ENCODE measurements at regions not wholly inside any gene's neighbourhood (a gene's known extent, or its start where the extent isn't known, plus 50 kb on each side); places are given as distances from the start of the nearest gene placed in this dataset.
"Not testable (repeated sequence)": the region's sequence is repeated elsewhere in the genome, so short reads cannot be mapped to it uniquely, and the experiment has no call there.

DNA sequence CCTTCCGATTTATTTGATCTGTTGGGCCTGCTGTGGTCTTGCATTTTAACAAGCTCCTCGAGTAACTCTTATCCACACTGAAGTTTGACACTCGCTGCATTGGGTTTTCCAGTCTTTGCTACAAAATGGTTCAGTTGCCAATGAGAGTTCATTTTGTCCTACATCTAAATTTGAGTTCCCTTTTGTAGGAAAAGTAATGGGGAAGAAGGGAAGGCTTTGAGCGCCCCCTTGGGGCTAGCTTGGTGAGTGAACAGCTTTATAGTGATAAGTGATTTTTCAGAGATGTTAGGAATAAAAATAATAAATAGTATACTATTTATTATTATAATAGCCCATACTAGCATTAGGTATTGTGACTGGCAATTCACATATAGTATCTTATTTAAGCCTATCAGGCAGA is 89.9 kb upstream of the GNAQ start:
- peak; percentile 96 for FAIRE-seq

DNA sequence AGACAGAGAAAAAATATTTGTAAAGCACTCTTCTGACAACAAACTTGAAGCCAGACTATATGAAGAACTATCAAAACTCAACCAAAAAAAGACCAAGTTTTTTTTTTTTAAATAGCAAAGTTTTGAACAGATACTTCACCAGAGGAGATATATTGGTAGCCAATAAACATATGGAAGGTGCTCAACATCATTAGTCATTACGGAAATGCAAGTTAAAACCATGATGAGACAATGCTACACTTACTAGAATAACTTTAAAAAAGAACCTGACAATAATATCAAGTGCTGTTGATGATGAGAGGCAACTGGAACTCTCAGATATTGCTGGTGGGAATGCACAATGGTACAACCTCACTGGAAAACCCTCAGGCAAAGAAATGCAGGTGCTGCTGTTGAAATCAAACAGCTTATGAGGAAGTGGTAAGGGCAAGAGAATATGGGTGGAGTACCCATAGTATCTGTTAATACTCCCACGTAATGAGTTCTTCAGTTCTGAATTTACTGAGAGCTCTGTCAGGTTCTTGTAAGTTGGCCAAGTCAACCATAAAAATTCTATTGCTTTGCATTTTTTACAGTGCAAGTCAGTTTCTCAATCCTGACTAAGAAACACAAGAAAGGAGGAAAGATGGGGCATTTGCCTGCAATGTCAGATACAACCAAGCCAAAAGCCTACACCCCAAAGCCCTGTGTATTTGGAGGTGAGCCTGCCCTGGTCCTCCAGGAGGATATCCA is 87.3 kb upstream of the GNAQ start:
- no peak for FAIRE-seq

DNA sequence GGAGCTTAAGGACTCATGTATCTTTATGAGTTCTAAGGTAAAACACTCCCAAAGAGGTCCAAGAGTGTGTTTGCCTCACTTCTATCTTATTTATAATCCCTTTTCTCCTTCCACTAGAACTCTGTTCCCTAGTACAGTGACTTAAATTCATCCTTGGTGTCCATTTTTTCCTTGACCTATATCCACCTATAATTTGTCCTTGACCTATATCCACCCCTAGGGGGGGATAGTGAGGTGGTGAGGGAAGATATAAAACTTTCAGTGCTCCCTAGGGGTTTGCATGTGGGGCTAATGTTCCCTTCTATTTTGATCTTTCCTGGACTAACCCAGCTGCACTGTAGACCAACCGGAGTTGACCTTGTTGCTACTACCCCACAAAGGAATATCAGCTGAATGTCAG is 83.5 kb upstream of the GNAQ start:
- FAIRE-seq = no peak

DNA sequence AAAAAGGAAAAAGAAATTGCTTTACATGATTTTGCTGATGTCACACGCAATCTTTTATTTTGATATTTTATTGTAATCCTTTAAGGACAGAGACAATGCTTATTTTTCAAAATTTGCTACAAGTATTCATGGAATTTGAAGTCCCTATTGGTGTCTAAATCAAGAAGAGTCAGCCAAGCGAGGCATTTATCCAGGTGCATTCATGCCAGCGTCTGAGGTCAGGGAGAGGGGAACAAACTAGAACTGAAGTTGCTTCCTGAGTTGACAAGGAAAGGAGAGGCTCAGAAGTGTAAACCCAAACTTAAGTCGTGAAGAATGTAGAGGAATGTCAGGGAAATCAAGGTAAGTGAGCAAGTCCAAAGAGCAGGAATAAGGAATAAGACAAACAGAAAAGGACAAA is 83.0 kb upstream of the GNAQ start:
- FAIRE-seq = no peak

DNA sequence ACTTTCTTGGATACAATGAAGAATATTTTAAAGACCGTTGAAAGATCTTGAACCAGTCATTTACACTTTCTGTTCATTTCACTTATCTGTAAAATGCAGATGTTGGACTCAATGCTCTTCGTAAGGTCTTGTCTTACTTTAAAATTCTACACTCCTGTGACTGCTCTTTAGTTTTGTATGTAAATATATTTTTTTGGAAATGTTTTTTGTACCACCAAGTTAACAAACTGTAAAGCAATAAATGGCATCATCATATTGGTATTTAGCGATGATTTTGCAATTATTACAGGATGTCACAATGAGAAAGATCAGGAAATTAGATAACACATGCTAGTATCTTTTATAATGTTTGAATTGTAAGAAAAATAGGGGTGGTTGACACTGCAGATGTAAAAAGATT is 80.8 kb upstream of the GNAQ start:
- FAIRE-seq = no peak

DNA sequence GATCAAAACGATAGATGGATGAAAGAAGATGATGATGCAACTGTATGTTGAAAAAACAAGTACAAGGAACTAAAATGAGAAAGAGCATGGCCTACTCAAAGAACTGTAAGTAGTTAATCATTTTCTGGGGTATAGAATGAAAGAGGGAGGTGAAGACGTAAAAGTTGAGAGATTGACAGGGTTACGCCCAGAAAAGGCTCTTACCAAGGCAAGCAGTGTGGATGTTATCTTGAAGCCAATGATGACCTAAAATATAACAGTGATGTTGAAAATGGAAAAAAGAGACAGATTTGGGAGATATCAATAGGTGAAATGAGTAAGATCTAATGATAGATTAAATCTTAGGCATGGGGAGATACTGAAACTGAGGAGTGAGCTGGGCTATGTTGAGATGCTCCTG is 80.4 kb upstream of the GNAQ start:
- no peak for FAIRE-seq

DNA sequence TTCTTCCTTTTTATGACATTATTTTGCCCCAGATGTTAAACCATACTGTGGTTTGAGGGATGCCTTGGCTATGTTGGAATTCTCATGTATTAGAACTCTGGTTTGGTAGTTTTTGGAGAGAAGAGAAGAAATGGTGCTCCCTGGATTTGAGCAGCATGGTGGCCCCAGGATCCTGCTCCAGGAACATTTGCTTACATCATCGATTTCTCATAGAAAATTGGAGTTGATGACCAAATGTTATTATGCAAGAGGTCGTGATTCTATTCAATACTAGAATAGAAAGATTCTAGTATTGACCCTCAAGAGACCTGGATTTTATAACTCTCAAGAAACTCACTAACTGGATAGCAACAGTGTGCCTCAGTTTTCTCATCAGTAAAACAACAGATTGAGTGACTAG is 77.5 kb upstream of the GNAQ start:
- no peak for FAIRE-seq

DNA sequence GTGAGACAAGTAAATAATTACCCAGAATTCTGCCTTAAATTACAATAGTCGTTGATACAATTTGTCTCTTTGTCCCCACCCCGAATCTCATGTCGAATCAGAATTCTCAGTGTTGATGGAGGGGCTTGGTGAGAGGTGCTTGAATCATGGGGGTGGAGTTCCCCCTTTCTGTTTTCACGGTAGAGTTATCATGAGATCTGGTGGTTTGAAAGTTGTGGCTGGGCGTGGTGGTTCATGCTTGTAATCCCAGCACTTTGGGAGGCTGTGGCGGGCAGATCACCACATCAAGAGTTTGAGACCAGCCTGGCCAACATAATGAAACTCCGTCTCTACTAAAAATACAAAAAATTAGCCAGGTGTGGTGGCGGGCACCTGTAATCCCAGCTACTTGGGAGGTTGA is 75.0 kb upstream of the GNAQ start:
- FAIRE-seq = not testable (repeated sequence)

DNA sequence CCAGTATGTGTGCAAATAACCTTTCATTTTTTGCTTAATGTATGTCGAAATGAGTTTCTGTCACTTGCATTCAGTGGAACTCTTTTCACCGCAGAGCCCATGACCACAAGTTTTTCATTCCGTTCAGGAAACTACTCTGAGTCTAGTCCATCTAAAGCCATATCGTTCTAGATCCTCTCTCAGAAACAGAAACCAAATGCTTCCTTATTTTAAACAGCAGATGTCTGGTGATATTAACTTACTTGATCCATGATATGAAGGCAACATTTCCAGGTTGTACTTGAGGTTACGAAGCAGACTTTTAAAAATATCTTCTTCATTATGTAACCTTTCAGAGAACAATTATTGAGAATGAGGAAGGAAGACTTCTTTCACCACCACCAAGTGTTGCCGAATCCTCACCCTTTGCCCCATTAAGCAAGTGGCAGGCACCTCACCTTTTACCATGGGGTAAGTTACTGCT is 72.4 kb upstream of the GNAQ start:
- FAIRE-seq = no peak

DNA sequence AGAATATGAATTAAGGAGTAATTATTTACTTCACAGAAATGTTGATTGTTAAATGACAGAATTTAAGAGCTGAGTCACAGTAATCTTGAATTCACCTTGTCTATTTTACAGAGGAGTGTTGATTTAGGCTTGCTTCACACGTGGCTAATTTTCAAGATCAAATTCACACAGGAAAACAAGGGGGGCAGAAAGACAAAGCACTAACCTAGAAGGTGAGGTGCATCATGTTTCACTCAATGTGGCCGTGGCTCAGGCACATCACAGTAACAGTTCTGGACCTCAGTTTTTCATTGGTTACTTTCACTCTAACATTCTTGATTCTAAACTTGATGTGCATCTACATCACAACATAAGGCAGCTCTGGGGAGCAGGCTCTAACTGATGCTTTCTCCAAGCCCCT is 69.6 kb upstream of the GNAQ start:
- no peak for FAIRE-seq

DNA sequence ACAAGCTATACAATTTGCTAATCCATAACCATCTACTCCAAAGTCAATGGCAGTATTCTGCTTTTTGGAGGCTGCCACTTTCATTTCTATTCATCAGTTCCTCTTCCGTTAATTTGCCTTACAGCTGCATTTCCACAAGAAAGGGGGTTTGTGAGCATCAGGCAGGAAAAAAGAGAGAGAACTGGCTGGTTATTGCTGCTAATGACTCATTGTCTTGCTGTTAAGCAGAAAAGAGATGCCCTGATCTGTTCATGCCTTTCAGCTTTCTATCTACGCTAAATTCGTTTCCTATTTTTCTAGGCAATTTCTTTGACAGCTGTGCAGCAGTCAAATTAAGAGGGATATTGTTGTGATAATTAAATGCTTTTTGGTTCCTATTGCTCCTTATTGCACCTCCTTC is 65.9 kb upstream of the GNAQ start:
- FAIRE-seq = no peak

DNA sequence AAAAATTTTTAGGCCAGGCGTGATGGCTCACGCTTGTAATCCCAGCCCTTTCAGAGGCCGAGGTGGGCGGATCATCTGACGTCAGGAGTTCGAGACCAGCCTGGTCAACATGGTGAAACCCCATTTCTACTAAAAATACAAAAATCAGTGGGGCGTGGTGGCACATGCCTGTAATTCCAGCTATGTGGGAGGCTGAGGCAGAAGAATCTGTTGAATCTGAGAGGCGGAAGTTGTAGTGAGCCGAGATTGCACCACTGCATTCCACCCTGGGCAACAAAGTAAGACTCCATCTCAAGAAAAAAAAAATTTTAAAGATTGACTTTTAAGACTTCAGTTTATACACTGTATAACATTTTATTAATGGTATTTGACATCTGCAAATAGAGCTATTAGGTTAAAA is 60.1 kb upstream of the GNAQ start:
- no peak for FAIRE-seq

DNA sequence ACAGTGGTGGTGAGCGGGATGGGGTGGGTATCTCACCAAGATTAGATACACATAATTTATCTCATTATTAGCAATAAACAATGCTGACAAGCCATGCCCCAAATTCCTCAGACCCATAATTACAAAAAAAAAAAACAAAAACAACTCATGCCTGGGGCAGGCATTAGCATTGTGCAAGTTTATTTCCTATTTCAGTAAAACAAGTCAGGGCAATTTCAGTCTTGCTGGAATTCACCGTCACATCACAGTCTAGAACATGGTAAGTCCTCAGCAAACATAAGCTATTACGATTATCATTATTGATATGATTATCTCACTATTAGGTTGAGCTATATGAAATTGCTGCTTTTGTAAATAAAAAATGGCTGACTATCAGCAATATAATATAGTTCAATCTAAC is 57.5 kb upstream of the GNAQ start:
- no peak for FAIRE-seq

DNA sequence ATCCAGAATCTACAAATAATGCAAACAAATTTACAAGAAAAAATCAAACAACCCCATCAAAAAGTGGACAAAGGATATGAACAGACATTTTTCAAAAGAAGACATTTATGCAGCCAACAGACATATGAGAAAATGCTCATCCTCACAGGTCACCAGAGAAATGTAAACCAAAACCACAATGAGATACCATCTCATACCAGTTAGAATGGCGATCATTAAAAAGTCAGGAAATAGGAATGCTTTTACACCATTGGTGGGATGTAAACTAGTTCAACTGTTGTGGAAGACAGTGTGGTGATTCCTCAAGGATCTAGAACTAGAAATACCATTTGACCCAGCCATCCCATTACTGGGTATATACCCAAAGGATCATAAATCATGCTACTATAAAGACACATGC is 56.6 kb upstream of the GNAQ start:
- not testable (repeated sequence) for FAIRE-seq

Measured in A204.1 (cell line).